CD14-positive monocyte (primary cell): ENCODE measurements at regions not wholly inside any gene's neighbourhood (a gene's known extent, or its start where the extent isn't known, plus 50 kb on each side); places are given as distances from the start of the nearest gene placed in this dataset.

Experiments
- DNase-seq, 3 donors: peaks; one replicate each; pipeline ENCODE4 v3.0.0-alpha.2; 2011 to 2022
- H2AFZ ChIP-seq: 2 replicates; pipeline ENCODE4 v1.6.0; 2012; ENCODE audit warnings: mild to moderate bottlenecking, low read depth, low read length, inconsistent platforms; ENCODE audit not compliant: insufficient read depth, poor library complexity, severe bottlenecking
- H3K27ac ChIP-seq, 2 donors: 1 replicate in 1 of 2; 2 replicates in 1 of 2; pipeline ENCODE4 v1.5.1; 2012 to 2013; ENCODE audit warnings: low read length in 2 of 2, control low read depth in 1 of 2, inconsistent platforms in 1 of 2, low read depth in 1 of 2, mild to moderate bottlenecking in 1 of 2
- H3K27me3 ChIP-seq, 2 donors: one replicate each; pipeline versions ENCODE4 v1.6.0 to v1.6.1; 2011 to 2013; ENCODE audit warnings: low read length in 2 of 2; ENCODE audit not compliant: control insufficient read depth in 2 of 2, insufficient read depth in 2 of 2
- H3K36me3 ChIP-seq, 2 donors: replicated peaks in 1 of 2; 1 replicate in 1 of 2; 2 replicates in 1 of 2; pipeline versions ENCODE4 v1.5.1 to v1.6.1; 2012 to 2013; ENCODE audit warnings: low read length in 2 of 2, control low read depth in 1 of 2, inconsistent platforms in 1 of 2, mild to moderate bottlenecking in 1 of 2; ENCODE audit not compliant: insufficient read depth in 2 of 2, control insufficient read depth in 1 of 2
- H3K4me1 ChIP-seq, 2 donors: 1 replicate in 1 of 2; 2 replicates in 1 of 2; pipeline versions ENCODE4 v1.5.1 to v1.6.1; 2012 to 2013; ENCODE audit warnings: low read length in 2 of 2, control low read depth in 1 of 2, inconsistent platforms in 1 of 2, mild to moderate bottlenecking in 1 of 2, moderate library complexity in 1 of 2; ENCODE audit not compliant: insufficient read depth in 2 of 2, control insufficient read depth in 1 of 2
- H3K4me2 ChIP-seq: replicated peaks from 2 replicates; pipeline ENCODE3; 2012; ENCODE audit warnings: low read length, moderate library complexity, mild to moderate bottlenecking; ENCODE audit not compliant: poor library complexity, severe bottlenecking; ENCODE audit errors: extremely low read depth
- H3K4me3 ChIP-seq, 3 experiments: fragments of 200-600 bp in 1 of 3; sonication (generic) in 1 of 3; replicated peaks in 1 of 3; 1 replicate in 2 of 3; 2 replicates in 1 of 3; pipeline ENCODE4 v1.5.1; 2011 to 2013; ENCODE audit warnings: low read length in 3 of 3, mild to moderate bottlenecking in 3 of 3, control low read depth in 2 of 3, low read depth in 2 of 3, inconsistent platforms in 1 of 3, moderate library complexity in 1 of 3
- H3K79me2 ChIP-seq: 2 replicates; pipeline ENCODE4 v1.6.0; 2012; ENCODE audit warnings: mild to moderate bottlenecking, control low read depth, inconsistent platforms, low read length, moderate library complexity; ENCODE audit not compliant: insufficient read depth
- H3K9ac ChIP-seq: 2 replicates; pipeline ENCODE4 v1.6.0; 2017; ENCODE audit warnings: low read length, mild to moderate bottlenecking; ENCODE audit not compliant: insufficient read depth, poor library complexity, severe bottlenecking
- H3K9me3 ChIP-seq, 2 donors: replicated peaks in 1 of 2; 1 replicate in 1 of 2; 2 replicates in 1 of 2; pipeline versions ENCODE4 v1.5.1 to v1.6.1; 2012 to 2013; ENCODE audit warnings: low read length in 2 of 2, control low read depth in 1 of 2; ENCODE audit not compliant: control insufficient read depth in 1 of 2, insufficient read depth in 1 of 2
- H4K20me1 ChIP-seq: 2 replicates; pipeline ENCODE4 v1.6.0; 2012; ENCODE audit warnings: mild to moderate bottlenecking, low read length, control low read depth, moderate library complexity; ENCODE audit not compliant: insufficient read depth
- H3K27ac Mint-ChIP-seq, 7 donors: one replicate each; pipeline ENCODE4 v1.8.0; 2020; ENCODE audit warnings: mild to moderate bottlenecking in 7 of 7, mixed read lengths in 7 of 7, moderate library complexity in 6 of 7, inconsistent platforms in 2 of 7
- H3K27me3 Mint-ChIP-seq, 3 donors: one replicate each; pipeline ENCODE4 v1.8.0; 2021 to 2022; ENCODE audit warnings: low read depth in 3 of 3, mild to moderate bottlenecking in 3 of 3, mixed read lengths in 3 of 3, moderate library complexity in 3 of 3, inconsistent platforms in 1 of 3
- H3K36me3 Mint-ChIP-seq, 2 donors: one replicate each; pipeline ENCODE4 v1.8.0; 2020; ENCODE audit warnings: mixed read lengths in 2 of 2, inconsistent platforms in 1 of 2, mild to moderate bottlenecking in 1 of 2
- H3K4me1 Mint-ChIP-seq: one replicate; pipeline ENCODE4 v1.8.0; 2020; ENCODE audit warnings: mild to moderate bottlenecking, mixed read lengths
- H3K4me3 Mint-ChIP-seq, 2 donors: one replicate each; pipeline ENCODE4 v1.8.0; 2020; ENCODE audit warnings: mild to moderate bottlenecking in 2 of 2, mixed read lengths in 2 of 2, moderate library complexity in 1 of 2
- H3K9me3 Mint-ChIP-seq, 7 donors: one replicate each; pipeline ENCODE4 v1.8.0; 2020 to 2022; ENCODE audit warnings: mixed read lengths in 7 of 7, mild to moderate bottlenecking in 6 of 7, moderate library complexity in 6 of 7, inconsistent platforms in 2 of 7
- WGBS: methylation state at CpG from one replicate; pipeline ENCODE4 v1.1.5; 2013; ENCODE audit warnings: missing lambda C conversion rate; ENCODE audit not compliant: insufficient coverage; 5-methylcytosine and 5-hydroxymethylcytosine counted together
- intact Hi-C, 2 donors: fragments of 100-400 bp; cut with micrococcal nuclease; formaldehyde crosslinking; loops; one replicate each; pipeline versions ENCODE4 v1.15.0 to v1.15.1; 2023
- TF ChIP-seq, protein P1 (sequence below): fragments of 200-600 bp; IDR thresholded peaks from one replicate; pipeline ENCODE4 v1.8.0; 2022; ENCODE audit warnings: antibody characterized with exemption, mild to moderate bottlenecking

DNA sequence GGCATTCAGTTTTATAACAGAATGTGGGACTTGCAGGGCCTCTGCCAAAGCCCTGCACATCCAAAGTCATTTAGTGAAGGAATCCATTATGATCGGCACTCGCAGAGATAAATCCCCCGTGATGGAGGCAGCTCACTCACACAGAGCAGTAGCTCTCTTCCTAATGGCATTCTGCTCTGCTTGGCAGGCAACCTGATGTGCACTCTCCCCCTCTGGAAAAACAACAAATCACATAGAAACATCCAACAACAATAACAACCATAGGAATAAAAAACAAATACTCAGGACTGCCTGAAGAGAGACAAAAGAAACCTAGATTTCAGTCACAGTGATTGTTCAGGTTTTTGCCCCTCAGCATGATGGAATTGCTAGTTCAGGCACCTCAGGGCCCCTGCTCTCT, 59.7 kb downstream of the NAA11 start:
- WGBS: 95% methylated on average over 3 of the region's 3 CpGs
- no peaks in the 10 kb centered on the region for H3K36me3 ChIP-seq
- no peak overlapping the region for H3K4me2 ChIP-seq
- no peaks in the 10 kb centered on the region for H3K4me1 ChIP-seq
- Mint-ChIP-seq H3K27me3 (no peaks in the 10 kb centered on the region), H3K4me1 (no peaks in the 10 kb centered on the region), H3K9me3 (no peaks in the 10 kb centered on the region), H3K4me3 (no peak overlapping the region), H3K27ac (no peak overlapping the region), H3K36me3 (no peaks in the 10 kb centered on the region)
- H3K27ac ChIP-seq: no peak overlapping the region
- H3K9me3 ChIP-seq: no peaks in the 10 kb centered on the region
- intact Hi-C loops: no loop called here
- H4K20me1 ChIP-seq: no peaks in the 10 kb centered on the region
- no peaks in the 10 kb centered on the region for H3K79me2 ChIP-seq
- no peak overlapping the region for H3K9ac ChIP-seq
- no peak for DNase-seq
- TF ChIP-seq, protein P1, sequence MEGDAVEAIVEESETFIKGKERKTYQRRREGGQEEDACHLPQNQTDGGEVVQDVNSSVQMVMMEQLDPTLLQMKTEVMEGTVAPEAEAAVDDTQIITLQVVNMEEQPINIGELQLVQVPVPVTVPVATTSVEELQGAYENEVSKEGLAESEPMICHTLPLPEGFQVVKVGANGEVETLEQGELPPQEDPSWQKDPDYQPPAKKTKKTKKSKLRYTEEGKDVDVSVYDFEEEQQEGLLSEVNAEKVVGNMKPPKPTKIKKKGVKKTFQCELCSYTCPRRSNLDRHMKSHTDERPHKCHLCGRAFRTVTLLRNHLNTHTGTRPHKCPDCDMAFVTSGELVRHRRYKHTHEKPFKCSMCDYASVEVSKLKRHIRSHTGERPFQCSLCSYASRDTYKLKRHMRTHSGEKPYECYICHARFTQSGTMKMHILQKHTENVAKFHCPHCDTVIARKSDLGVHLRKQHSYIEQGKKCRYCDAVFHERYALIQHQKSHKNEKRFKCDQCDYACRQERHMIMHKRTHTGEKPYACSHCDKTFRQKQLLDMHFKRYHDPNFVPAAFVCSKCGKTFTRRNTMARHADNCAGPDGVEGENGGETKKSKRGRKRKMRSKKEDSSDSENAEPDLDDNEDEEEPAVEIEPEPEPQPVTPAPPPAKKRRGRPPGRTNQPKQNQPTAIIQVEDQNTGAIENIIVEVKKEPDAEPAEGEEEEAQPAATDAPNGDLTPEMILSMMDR: no peak
- H3K27me3 ChIP-seq: no peaks in the 10 kb centered on the region
- no peak overlapping the region for H2AFZ ChIP-seq
- no peak overlapping the region for H3K4me3 ChIP-seq

DNA sequence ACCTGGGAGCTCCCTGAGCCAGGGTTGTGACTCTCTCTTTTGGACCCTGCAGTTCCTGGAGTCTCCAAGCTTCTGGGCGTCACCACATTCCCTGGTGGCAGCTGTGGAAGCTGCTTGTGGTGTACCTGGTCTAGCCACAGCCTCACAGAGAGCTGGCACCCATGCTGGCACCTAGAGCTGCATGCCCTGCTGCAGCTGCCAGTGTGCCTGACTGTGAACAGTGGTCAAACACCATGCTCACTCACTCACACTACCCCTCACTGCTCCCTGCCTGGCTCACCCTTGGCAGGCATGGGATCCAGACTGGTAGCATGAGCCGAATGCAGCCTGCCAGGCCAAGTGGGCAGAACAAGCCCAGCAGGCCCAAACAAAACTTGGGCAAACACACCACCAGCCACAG, 66.6 kb downstream of the NAA11 start:
- no peaks in the 10 kb centered on the region for H3K4me1 ChIP-seq
- no peak overlapping the region for H3K4me3 ChIP-seq
- no peaks in the 10 kb centered on the region for H3K4me1 Mint-ChIP-seq
- H3K27ac ChIP-seq: no peak overlapping the region
- no peaks in the 10 kb centered on the region for H3K27me3 ChIP-seq
- H3K9ac ChIP-seq: no peak overlapping the region
- H3K27ac Mint-ChIP-seq: no peak overlapping the region
- peaks cover 8 to 19% of the 10 kb centered on the region in 2 donors for H3K9me3 ChIP-seq
- intact Hi-C loops: no loop called here
- H3K36me3 ChIP-seq: no peaks in the 10 kb centered on the region
- no peaks in the 10 kb centered on the region for H3K27me3 Mint-ChIP-seq
- no peak for DNase-seq
- H3K79me2 ChIP-seq: no peaks in the 10 kb centered on the region
- H4K20me1 ChIP-seq: no peaks in the 10 kb centered on the region
- TF ChIP-seq, protein P1: no peak
- H2AFZ ChIP-seq: no peak overlapping the region
- H3K9me3 Mint-ChIP-seq: peaks cover 3 to 15% (median 14%) of the 10 kb centered on the region in 7 donors
- H3K4me2 ChIP-seq: no peak overlapping the region
- H3K36me3 Mint-ChIP-seq: no peaks in the 10 kb centered on the region
- 65% methylated on average over 2 of the region's 2 CpGs for WGBS
- H3K4me3 Mint-ChIP-seq: no peak overlapping the region
